Head of caudate nucleus (tissue), 42 donors: ENCODE measurements at regions not wholly inside any gene's neighbourhood (a gene's known extent, or its start where the extent isn't known, plus 50 kb on each side); places are given as distances from the start of the nearest gene placed in this dataset.
"Not testable (repeated sequence)": the region's sequence is repeated elsewhere in the genome, so short reads cannot be mapped to it uniquely, and the experiment has no call there.

Experiments used
- DNase-seq, 42 donors: peaks; one replicate each; pipeline versions ENCODE4 v3.0.0 to v3.0.0-alpha.2; 2020 to 2021; ENCODE audit warnings: mixed read lengths in 7 of 42
- intact Hi-C: fragments of 100-400 bp; cut with DNase I; formaldehyde crosslinking; loops from one replicate; pipeline ENCODE4 v1.15.0; 2022

DNA sequence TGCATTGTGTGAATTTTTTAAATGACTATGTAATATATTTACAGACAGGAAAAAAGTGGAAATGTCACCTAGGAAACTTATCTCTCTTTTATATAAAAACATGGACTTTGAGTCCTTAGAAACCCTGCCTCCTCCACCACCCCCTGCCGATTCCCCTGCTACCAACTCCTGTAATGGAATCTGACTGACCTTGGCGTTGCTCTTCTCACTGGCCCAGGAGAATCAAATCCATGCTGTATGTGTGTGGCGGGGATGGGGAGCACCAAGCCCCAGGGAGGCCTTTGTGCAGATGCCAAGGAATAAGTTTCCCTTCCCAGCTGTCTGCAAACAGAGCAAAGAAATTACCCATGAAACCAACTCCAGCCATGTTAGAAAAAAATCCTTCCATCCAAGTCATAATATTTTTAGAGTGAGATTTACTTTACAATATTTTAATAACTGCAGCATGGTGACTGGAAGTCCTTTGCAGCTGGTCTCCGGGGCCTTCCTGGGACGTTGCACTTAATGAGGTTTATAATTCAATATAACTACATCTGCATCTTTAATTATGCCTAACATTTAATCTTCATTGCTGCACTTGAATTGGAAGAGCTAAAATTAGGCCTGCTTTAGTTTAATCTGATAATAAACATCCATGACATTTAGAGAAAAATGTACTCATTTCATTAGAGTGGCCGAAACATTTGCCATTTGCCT is 111.4 kb upstream of the CACUL1 start:
- intact Hi-C loops = no loop called here
- no peak for DNase-seq

DNA sequence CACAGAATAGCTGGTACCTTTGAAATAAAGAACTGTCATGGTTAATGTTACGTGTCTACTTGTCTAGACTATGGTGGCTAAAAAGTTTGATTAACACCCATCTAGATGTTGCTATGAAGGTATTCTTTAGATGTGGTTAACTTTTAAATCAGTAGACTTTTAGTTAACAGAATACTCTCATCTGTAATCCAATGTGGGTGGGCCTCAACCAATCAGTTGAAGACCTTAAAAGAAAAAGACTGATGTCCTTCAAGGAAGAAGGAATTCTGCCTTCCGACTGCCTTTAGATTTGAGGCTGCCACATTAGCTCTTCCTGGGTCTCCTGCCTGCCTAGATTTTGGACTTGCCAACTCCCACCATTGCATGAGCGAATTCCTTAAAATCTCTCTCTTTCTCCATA is 113.0 kb upstream of the CACUL1 start:
- DNase-seq = no peak
- intact Hi-C loops = no loop called here

DNA sequence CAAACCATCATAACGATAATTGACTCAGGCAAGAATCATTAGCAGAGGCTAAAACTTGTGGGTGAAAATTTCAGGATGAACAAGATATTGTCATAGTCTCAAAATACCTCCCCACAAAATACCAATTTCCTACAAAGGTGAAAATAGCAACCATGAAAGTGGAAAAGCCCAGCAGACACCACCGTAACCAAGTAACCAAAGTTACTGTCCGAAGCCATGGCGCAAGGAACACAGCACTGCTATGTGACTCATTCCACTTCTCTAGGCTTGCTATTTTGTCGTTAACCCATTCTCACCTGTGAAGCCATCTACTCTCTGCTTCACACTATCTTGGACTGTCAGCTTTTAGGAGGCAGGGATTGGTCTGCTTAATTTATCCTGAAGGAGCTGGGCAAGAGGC is 113.8 kb upstream of the CACUL1 start:
- no peak for DNase-seq
- intact Hi-C loops = no loop called here

DNA sequence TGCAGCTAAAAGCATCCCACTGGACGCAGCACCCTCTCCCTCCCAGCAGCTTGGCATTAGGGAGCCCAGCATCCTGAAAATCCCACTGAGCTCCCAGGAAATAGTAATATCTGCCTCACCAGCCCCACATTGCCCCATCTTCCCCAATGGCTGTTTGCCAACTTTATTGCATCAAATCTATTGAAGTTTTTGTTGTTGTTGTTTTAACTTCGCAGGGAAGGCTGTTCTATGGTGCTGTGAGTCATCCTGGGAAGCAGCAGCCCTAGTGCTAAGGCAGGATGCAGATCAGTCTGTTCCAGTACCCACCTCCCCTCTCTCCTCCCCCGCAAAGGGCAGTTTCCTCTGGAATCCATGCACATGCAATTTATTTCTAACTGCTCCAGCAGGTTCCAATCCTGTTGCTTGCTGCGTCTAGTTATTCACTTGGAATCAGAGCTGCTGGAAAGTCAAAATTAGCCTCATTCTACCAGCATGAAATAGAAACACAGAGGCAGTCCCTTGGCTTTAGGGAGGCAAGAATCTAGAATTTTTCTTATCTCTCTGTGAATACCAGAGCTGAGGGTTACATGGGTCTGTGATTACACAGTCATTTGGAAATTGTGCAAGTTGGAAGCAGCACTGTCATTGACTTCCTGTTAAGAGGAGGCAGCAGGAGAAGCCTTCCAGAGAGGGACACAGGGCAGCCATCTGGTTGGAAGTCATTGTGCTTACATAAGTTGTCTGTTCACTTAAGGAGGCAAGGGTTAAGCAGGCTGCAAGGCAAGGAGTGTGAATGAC is 115.9 kb upstream of the CACUL1 start:
- peak in 1 of 42 donors; percentile 40 for DNase-seq
- intact Hi-C loops = no loop called here

DNA sequence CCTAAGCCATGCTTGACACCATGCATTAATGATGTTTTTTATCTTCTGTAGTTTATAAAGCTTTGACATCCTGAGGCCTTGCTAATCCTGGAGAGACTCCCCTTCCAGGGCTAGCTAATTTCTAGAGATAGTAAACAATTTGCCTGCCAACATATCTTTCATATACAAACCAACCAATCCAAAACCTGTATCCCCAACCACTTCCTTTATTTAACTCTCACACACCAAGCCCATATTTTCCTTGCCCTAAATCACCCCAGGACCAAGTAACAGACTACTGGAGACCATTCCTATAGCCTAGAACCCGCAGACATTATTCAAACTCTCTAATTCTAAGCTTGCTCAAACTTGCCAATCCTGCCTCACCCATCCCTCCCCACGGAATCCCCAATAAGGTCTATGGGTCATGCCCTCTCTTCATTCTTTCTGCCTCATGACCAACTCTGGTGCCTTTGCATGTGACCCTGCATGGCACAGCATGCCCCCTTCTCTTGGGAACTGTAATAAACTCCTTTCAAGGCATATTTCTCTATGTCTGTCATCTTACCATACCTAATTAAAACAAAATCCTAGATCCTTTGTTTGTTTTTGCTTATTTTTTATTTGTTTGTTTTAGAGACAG is 116.6 kb upstream of the CACUL1 start:
- DNase-seq = no peak
- intact Hi-C loops = no loop called here

DNA sequence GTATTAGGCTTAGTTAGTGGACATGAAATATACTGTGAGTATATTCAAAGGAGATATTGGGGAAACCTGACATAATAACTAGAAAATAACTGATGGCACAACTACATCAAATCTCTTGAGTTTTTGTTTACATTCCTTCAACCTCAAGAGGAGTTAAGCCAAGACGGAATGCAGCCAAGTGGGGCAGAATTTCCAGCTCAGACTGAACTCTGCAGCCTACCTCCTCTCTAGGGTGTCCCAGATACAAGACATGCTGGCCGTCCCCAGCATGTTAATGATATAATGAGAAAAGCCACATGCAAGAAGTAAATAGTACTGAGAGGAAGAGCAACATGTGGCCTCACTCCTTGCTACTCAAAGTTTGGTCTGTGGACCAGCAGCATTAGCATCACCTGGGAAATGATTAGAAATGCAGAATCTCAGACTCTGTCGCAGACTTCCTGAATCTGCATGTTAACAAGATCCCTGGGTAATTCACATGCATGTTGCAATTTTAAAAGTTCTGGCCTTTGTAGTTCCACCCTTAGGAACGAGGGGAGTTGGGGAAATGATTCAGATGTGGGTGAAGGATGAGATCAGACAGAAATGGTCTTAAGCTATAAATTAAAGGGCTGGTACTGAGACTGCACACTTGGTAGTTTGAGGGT is 118.4 kb upstream of the CACUL1 start:
- no peak for DNase-seq
- intact Hi-C loops = no loop called here

DNA sequence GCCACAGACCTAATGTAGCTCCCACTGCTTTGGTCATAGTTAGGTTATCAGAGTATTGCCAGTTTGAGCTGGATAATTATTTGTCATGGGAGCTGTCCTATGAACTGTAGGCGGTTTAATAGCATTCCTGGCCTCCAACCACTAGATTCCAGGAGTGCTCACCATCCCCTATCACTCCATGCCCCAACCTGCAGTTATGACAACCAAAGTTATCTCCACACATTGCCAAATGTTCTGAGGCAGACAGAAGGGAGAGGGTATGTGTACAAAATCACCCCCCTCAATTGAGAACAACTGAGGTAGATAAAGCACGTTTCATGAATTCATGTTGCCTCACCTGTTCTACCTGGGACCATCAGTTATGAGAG is 119.0 kb upstream of the CACUL1 start:
- intact Hi-C loops = no loop called here
- DNase-seq = no peak

DNA sequence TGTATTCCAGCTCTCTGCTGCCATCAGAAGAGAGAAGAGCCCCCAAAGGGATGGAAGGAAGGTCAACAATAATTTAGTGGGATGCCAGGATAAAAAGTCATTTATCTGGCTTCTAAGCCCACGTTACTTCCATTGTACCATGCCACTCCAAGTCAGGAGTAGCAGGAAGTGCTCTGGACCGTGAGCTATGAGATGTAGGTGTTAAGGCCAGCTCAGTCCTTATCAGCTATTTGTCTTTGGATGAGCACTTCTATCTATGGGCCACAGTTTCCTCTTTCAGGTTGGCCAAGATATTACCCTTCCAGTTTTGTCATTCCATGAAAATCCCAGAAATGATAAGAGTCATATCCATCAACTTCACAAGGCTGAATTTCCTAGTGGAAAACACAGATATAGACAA is 119.4 kb upstream of the CACUL1 start:
- no peak for DNase-seq
- intact Hi-C loops = no loop called here

DNA sequence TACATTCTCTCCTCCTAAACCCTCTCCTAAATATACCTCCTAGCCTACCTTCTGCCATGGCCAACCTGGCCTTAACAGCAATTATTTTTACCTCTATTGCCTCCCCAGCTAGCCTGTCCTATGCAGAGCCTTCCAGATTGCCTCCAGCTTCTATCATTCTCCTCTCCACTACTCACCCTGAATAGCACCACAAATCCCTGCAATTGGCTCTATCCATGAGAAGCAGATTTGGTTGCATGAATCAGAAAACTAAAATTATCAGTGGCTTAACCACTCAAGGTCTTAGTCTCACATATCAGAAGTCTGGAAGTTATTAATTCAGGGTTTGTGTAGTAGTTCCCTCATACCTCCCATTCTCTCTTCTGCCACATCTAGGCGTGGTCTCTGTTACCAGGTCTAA is 120.3 kb upstream of the CACUL1 start:
- intact Hi-C loops = no loop called here
- DNase-seq = no peak

DNA sequence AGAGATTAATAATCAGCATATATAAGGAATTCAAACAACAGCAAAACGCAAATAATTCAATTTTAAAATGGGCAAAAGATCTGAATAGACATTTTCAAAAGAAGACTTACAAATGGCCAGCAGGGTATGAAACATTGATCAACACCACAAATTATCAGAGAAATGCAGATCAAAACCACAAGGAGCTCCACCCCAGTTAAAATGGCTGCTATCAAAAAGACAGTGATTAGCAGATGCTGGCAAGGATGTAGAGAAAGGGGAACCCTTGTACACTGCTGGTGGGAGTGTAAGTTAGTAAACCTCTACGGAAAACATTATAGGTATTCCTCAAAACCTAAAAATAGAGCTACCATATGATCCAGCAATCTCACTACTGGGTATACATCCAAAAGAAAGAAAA is 128.0 kb upstream of the CACUL1 start:
- no peak for DNase-seq
- intact Hi-C loops = no loop called here

DNA sequence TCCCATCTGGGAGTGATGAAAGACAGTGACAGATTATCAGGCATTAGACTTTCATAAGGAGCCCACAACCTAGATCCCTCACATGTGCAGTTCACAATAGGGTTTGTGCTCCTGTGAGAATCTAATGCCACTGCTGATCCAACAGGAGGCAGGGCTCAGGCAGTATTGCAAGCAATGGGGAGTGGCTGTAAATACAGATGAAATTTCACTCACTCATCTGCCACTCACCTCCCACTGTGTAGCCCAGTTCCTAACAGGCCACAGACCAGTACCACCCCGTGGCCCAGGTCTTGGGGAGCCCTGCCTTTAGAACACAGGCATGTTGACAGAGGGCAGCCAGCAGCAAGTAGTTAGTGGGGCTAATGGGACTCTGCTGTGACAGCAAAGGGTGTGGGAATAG is 137.3 kb upstream of the NANOS1 start:
- intact Hi-C loops = no loop called here
- peak in 1 of 42 donors; percentile 25 for DNase-seq

DNA sequence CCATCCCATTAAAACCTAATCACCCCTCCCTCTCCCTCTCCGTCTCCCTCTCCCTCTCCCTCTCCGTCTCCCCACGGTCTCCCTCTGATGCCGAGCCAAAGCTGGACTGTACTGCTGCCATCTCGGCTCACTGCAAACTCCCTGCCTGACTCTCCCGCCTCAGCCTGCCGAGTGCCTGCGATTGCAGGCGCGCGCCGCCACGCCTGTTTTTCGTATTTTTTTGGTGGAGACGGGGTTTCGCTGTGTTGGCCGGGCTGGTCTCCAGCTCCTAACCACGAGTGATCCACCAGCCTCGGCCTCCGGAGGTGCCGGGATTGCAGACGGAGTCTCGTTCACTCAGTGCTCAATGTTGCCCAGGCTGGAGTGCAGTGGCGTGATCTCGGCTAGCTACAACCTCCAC is 134.6 kb upstream of the NANOS1 start:
- DNase-seq, intact Hi-C loops: not testable (repeated sequence)

DNA sequence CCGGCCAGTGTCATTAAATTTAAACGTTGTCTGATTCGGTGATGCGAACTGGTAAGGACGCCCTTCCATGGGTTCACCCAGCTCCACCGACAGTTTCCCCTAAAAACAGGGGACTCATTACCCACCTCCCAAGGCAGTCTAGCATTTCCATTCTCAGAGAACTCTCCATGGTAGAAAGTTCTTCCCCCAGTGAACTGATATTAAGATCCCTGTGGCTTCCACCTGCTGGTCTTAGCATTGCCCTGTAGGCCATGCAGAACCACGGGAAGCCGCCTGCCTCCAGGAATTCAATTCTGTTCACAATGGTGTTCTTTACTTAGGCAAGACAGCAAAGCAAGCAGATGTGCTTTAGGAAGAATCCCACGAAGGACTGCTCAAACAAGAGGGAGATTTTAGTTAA is 128.9 kb upstream of the NANOS1 start:
- intact Hi-C loops = no loop called here
- DNase-seq = peak in 1 of 42 donors; percentile 4

DNA sequence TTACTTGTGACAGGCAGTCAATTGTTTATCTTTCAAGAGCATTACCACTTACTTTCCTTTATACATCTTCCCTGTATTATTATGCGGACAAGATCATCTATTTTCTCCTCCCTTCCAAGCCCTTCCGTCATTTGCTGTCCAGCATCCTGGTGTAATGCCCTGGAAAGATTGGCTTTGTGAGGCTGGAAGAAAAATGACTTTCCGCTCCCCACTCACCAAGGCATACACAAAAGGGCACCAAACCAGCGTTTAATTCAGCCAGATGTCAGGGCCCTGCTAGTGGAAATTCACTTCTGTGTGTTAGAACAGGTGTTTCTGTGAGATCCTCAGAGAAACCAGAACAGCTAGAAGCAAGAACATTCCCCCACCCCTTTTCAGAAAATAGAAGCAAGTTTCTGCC is 128.1 kb upstream of the NANOS1 start:
- intact Hi-C loops = no loop called here
- peak in 1 of 42 donors; percentile 26 for DNase-seq

DNA sequence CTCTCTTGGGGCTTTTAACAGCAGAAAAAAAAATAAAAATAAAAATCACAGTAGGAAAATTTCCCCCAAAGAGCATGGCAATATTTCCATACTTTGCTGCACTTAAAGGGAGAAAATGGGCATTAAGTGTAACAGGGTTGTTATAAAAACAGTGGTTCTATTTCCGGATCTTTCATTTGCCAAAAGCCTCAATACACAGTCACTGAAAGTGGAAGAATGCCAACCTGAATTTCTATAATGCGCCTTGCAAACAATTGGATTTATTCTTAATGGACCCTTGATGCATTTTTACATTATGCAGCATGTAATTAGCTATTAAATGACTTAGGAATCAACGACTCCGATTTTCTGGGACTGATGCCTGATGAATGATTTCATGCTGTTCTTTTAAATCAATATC is 127.6 kb upstream of the NANOS1 start:
- DNase-seq = no peak
- intact Hi-C loops = no loop called here

DNA sequence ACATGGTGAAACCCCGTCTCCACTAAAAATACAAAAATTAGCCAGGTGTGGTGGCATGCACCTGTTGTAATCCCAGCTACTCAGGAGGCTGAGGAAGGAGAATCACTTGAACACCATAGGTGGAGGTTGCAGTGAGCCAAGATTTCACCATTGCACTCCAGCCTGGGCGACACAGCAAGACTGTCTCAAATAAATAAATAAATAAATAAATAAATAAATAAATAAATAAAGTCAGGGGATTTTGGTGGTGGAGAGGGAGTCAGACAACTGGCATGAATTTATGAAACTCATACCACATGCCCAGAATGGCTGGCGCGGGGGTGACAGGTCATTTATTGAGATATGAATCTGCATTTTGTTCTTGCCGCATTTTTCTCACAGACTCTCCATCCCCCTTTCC is 126.9 kb upstream of the NANOS1 start:
- DNase-seq, intact Hi-C loops: not testable (repeated sequence)

DNA sequence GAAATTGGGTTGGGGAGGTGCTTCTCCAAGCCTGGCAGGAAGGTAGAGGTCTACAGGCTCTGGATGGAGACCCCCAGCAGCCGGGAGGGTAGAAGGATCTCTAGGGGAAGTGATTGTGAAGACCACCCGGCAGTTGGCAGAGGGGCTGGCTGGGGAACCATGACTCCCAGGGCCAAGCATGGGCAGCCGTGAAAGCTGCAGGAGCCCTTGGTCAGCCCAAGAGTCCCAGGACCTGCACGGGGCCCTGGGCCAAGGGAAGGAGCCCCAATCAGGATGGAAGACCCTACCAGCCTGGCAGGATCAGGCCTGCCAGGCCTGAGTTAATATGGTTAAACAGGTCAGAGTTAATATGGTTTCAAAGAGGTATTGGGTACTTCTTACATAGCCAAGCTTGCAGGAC is 126.3 kb upstream of the NANOS1 start:
- intact Hi-C loops = no loop called here
- no peak for DNase-seq

DNA sequence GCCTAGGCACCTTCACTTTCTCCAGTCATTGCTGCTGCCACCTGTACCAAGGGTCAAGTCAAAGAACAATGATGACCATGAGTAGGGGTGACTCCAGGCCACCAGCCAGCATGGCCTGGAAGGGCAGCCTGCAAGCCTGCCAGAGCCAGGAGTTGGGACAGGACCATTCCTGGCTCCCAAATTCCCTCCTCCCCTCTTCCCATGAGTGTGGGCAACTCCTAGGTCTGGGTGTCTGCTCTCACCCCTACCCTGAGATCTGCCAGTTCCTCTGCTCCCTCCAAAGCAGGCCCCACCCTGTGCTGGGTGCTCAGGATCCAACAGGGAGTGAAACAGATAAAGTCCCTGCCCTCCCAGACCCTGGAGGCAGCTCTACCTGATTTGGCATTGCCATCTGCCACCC is 125.8 kb upstream of the NANOS1 start:
- DNase-seq = no peak
- intact Hi-C loops = no loop called here

DNA sequence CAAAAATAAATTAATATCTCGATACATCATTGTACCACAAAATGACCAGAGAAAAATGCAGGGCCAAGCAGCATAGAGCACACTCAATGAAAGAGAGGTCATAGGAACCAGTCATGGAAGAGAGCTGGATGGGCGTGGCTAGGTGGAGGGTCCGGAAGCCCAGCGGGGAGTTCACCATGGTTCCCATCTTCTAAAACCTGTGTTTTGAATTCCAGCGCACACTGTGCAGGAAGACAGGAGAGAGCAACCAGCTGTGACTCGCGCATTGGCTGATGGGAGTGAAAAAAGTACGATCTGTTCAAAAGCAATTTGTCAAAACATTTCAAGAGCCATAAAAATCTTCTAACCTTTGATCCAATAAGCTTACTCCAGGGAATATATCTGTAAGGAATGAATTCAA is 125.2 kb upstream of the NANOS1 start:
- DNase-seq = peak in 1 of 42 donors; percentile 7
- intact Hi-C loops = no loop called here

DNA sequence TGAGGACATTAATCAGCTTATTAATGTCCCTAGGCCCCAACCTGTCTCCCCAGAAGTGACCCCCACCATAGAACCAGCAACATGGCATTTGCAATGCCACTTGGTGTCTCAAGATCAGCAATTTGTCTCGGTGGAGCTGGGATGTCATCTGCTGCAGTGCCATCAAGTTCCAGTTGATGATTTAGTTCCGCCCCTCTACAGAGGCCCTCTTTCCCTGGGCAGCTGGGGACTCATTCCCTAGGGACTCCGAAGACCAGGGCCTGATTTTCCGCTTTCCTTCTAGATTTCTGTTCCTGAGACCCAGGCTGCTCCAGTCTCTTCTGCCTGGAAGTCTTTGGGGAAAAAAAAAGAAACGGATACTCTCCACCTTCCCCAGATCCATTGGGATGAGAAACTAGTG is 122.5 kb upstream of the NANOS1 start:
- intact Hi-C loops = no loop called here

More for the DNA sequence above, 122.5 kb upstream of the NANOS1 start:
- no peak for DNase-seq
